ENCODE measurements at regions not wholly inside any gene's neighbourhood (a gene's known extent, or its start where the extent isn't known, plus 50 kb on each side); places are given as distances from the start of the nearest gene placed in this dataset.
"Not testable (repeated sequence)": the region's sequence is repeated elsewhere in the genome, so short reads cannot be mapped to it uniquely, and the experiment has no call there.

GRCh38 chr1:99500541-99500940 is 145.4 kb upstream of the PALMD start:
- no peak for DNase-seq

- DNase-seq: no peak
Observed at GRCh38 chr1:99501871-99502270, 144.0 kb upstream of the PALMD start.

- DNase-seq: no peak
Observed at GRCh38 chr1:99502400-99502799, 143.5 kb upstream of the PALMD start.

GRCh38 chr1:99503276-99503747 is 142.6 kb upstream of the PALMD start:
- DNase-seq: no peak

GRCh38 chr1:99504287-99504686 is 141.6 kb upstream of the PALMD start:
- DNase-seq: no peak

- no peak for DNase-seq
Observed at GRCh38 chr1:99506631-99507030, 139.3 kb upstream of the PALMD start.

- not testable (repeated sequence) for DNase-seq
Observed at GRCh38 chr1:99507446-99507845, 138.5 kb upstream of the PALMD start.

- DNase-seq: peak in 1 of 58 donors; percentile 11
Observed at GRCh38 chr1:99507906-99508732, 137.8 kb upstream of the PALMD start.

GRCh38 chr1:99508733-99509445 is 137.0 kb upstream of the PALMD start:
- DNase-seq: not testable (repeated sequence)

- DNase-seq: not testable (repeated sequence)
Observed at GRCh38 chr1:99514823-99515552, 130.9 kb upstream of the PALMD start.

GRCh38 chr1:99516141-99516540 is 129.8 kb upstream of the PALMD start:
- no peak for DNase-seq

GRCh38 chr1:99520121-99520520 is 125.8 kb upstream of the PALMD start:
- no peak for DNase-seq

GRCh38 chr1:99525331-99525730 is 120.6 kb upstream of the PALMD start:
- no peak for DNase-seq

- peak in 1 of 58 donors; percentile 0 for DNase-seq
Observed at GRCh38 chr1:99527078-99527477, 118.8 kb upstream of the PALMD start.

- no peak for DNase-seq
Observed at GRCh38 chr1:99527545-99527944, 118.4 kb upstream of the PALMD start.

GRCh38 chr1:99529002-99529401 is 116.9 kb upstream of the PALMD start:
- no peak for DNase-seq

GRCh38 chr1:99531578-99532275 is 114.2 kb upstream of the PALMD start:
- DNase-seq: no peak

GRCh38 chr1:99532276-99532580 is 113.7 kb upstream of the PALMD start:
- peak in 2 of 58 donors; percentile 1 to 2 for DNase-seq

GRCh38 chr1:99533909-99534637 is 111.8 kb upstream of the PALMD start:
- no peak for DNase-seq

GRCh38 chr1:99534638-99534930 is 111.3 kb upstream of the PALMD start:
- DNase-seq: no peak
